Astrocyte (in vitro differentiated cells and primary cell): ENCODE measurements at regions not wholly inside any gene's neighbourhood (a gene's known extent, or its start where the extent isn't known, plus 50 kb on each side); places are given as distances from the start of the nearest gene placed in this dataset.

ENCODE experiments used
- DNase-seq: peaks from one replicate; pipeline ENCODE4 v3.0.0-alpha.2; 2010; ENCODE audit warnings: low read depth
- FAIRE-seq: peaks from 2 replicates; lab custom pipeline; 2011; peaks lifted over from hg19 to GRCh38; lab: Jason Lieb, UNC
- H2AFZ ChIP-seq: 2 replicates; pipeline ENCODE4 v1.6.0; 2012; ENCODE audit warnings: low read depth, low read length, inconsistent platforms
- H3K27ac ChIP-seq: 2 replicates; pipeline ENCODE4 v1.5.1; 2011; ENCODE audit warnings: low read depth, low read length, inconsistent platforms
- H3K27me3 ChIP-seq: 2 replicates; pipeline ENCODE4 v1.6.0; 2011; ENCODE audit warnings: low read length, inconsistent platforms; ENCODE audit not compliant: insufficient read depth
- H3K36me3 ChIP-seq: 2 replicates; pipeline ENCODE4 v1.5.1; 2011; ENCODE audit warnings: low read length, inconsistent platforms; ENCODE audit not compliant: insufficient read depth
- H3K4me1 ChIP-seq: 2 replicates; pipeline ENCODE4 v1.5.1; 2011; ENCODE audit warnings: low read length, inconsistent platforms; ENCODE audit not compliant: insufficient read depth
- H3K4me2 ChIP-seq: 2 replicates; pipeline ENCODE4 v1.6.0; 2012; ENCODE audit warnings: low read length, inconsistent platforms
- H3K4me3 ChIP-seq: 2 replicates; pipeline ENCODE4 v1.5.1; 2011; ENCODE audit warnings: low read depth, mild to moderate bottlenecking, low read length, inconsistent platforms; ENCODE audit not compliant: insufficient read depth
- H3K79me2 ChIP-seq: 2 replicates; pipeline ENCODE4 v1.6.0; 2012; ENCODE audit warnings: mild to moderate bottlenecking, low read length, inconsistent platforms; ENCODE audit not compliant: insufficient read depth
- H3K9ac ChIP-seq: 2 replicates; pipeline ENCODE4 v1.6.0; 2012; ENCODE audit warnings: mild to moderate bottlenecking, low read length, inconsistent platforms
- H3K9me3 ChIP-seq: 2 replicates; pipeline ENCODE4 v1.5.1; 2012; ENCODE audit warnings: low read depth, mild to moderate bottlenecking, low read length, inconsistent platforms; ENCODE audit not compliant: insufficient read depth
- H4K20me1 ChIP-seq: 2 replicates; pipeline ENCODE4 v1.6.0; 2012; ENCODE audit warnings: low read length, inconsistent platforms; ENCODE audit not compliant: insufficient read depth
- H3K27ac Mint-ChIP-seq: one replicate; pipeline ENCODE4 v1.8.0; 2021; ENCODE audit warnings: mild to moderate bottlenecking, mixed read lengths; ENCODE audit not compliant: unreplicated experiment
- H3K27me3 Mint-ChIP-seq: one replicate; pipeline ENCODE4 v1.8.0; 2021; ENCODE audit warnings: low read depth, mixed read lengths; ENCODE audit not compliant: unreplicated experiment
- H3K36me3 Mint-ChIP-seq: one replicate; pipeline ENCODE4 v1.8.0; 2021; ENCODE audit warnings: low read depth, mixed read lengths; ENCODE audit not compliant: unreplicated experiment
- H3K4me1 Mint-ChIP-seq: one replicate; pipeline ENCODE4 v1.8.0; 2021; ENCODE audit warnings: low read depth, mixed read lengths; ENCODE audit not compliant: unreplicated experiment
- H3K4me3 Mint-ChIP-seq: one replicate; pipeline ENCODE4 v1.8.0; 2021; ENCODE audit warnings: mild to moderate bottlenecking, moderate library complexity, mixed read lengths; ENCODE audit not compliant: unreplicated experiment
- H3K9me3 Mint-ChIP-seq: one replicate; pipeline ENCODE4 v1.8.0; 2021; ENCODE audit warnings: mild to moderate bottlenecking, mixed read lengths; ENCODE audit not compliant: unreplicated experiment
- CTCF ChIP-seq: IDR thresholded peaks from 2 replicates; pipeline ENCODE4 v1.5.1; 2011; ENCODE audit warnings: low read depth, mild to moderate bottlenecking, inconsistent platforms, low read length, moderate library complexity; ENCODE audit not compliant: insufficient read depth
- EZH2 ChIP-seq: IDR thresholded peaks from 2 replicates; pipeline ENCODE4 v1.6.1; 2012; ENCODE audit warnings: mild to moderate bottlenecking, low read length, inconsistent platforms; ENCODE audit not compliant: insufficient read depth

GRCh38 chr22:19638282-19639015 lies 75.9 kb upstream of the SEPTIN5 start:
- Mint-ChIP-seq H3K4me1 (no peaks in the 10 kb centered on the region), H3K27ac (no peak overlapping the region), H3K9me3 (no peaks in the 10 kb centered on the region), H3K4me3 (no peak overlapping the region), H3K27me3 (peaks cover 46% of the 10 kb centered on the region), H3K36me3 (no peaks in the 10 kb centered on the region)
- Histone ChIP-seq H3K4me3 (no peak overlapping the region), H3K9ac (no peak overlapping the region), H3K4me1 (no peaks in the 10 kb centered on the region), H3K27me3 (peaks cover 3% of the 10 kb centered on the region), H3K36me3 (no peaks in the 10 kb centered on the region), H3K79me2 (no peaks in the 10 kb centered on the region), H4K20me1 (no peaks in the 10 kb centered on the region), H3K4me2 (no peak overlapping the region), H3K27ac (no peak overlapping the region), H2AFZ (no peak overlapping the region), H3K9me3 (no peaks in the 10 kb centered on the region)
- DNase-seq: no peak
- TF ChIP-seq EZH2 (no peak), CTCF (no peak)
- no peak for FAIRE-seq

GRCh38 chr22:19639610-19640135 lies 74.6 kb upstream of the SEPTIN5 start:
- no peaks in the 10 kb centered on the region for H3K9me3 Mint-ChIP-seq
- FAIRE-seq: no peak
- Histone ChIP-seq H3K79me2 (no peaks in the 10 kb centered on the region), H2AFZ (no peak overlapping the region), H4K20me1 (no peaks in the 10 kb centered on the region), H3K27ac (no peak overlapping the region), H3K27me3 (peaks cover 4% of the 10 kb centered on the region), H3K36me3 (no peaks in the 10 kb centered on the region), H3K9ac (no peak overlapping the region), H3K4me1 (no peaks in the 10 kb centered on the region), H3K9me3 (no peaks in the 10 kb centered on the region), H3K4me3 (no peak overlapping the region), H3K4me2 (no peak overlapping the region)
- no peak for DNase-seq
- TF ChIP-seq CTCF: no peak
- no peak for TF ChIP-seq EZH2
- no peaks in the 10 kb centered on the region for H3K36me3 Mint-ChIP-seq
- H3K4me3 Mint-ChIP-seq: no peak overlapping the region
- no peak overlapping the region for H3K27ac Mint-ChIP-seq
- H3K27me3 Mint-ChIP-seq: peaks cover 42% of the 10 kb centered on the region
- H3K4me1 Mint-ChIP-seq: no peaks in the 10 kb centered on the region

GRCh38 chr22:19640306-19640705 lies 74.0 kb upstream of the SEPTIN5 start:
- Histone ChIP-seq H3K9me3 (no peaks in the 10 kb centered on the region), H3K4me3 (no peak overlapping the region), H3K9ac (no peak overlapping the region), H3K27ac (no peak overlapping the region), H4K20me1 (no peaks in the 10 kb centered on the region), H3K27me3 (peaks cover 4% of the 10 kb centered on the region), H3K4me1 (no peaks in the 10 kb centered on the region), H2AFZ (no peak overlapping the region), H3K4me2 (no peak overlapping the region), H3K79me2 (no peaks in the 10 kb centered on the region), H3K36me3 (no peaks in the 10 kb centered on the region)
- no peak for FAIRE-seq
- no peak for DNase-seq
- H3K27ac Mint-ChIP-seq: no peak overlapping the region
- H3K36me3 Mint-ChIP-seq: no peaks in the 10 kb centered on the region
- peaks cover 48% of the 10 kb centered on the region for H3K27me3 Mint-ChIP-seq
- H3K4me3 Mint-ChIP-seq: no peak overlapping the region
- H3K4me1 Mint-ChIP-seq: no peaks in the 10 kb centered on the region
- no peak for TF ChIP-seq EZH2
- no peak for TF ChIP-seq CTCF
- no peaks in the 10 kb centered on the region for H3K9me3 Mint-ChIP-seq
